ENCODE measurements at regions not wholly inside any gene's neighbourhood (a gene's known extent, or its start where the extent isn't known, plus 50 kb on each side); places are given as distances from the start of the nearest gene placed in this dataset.

DNA sequence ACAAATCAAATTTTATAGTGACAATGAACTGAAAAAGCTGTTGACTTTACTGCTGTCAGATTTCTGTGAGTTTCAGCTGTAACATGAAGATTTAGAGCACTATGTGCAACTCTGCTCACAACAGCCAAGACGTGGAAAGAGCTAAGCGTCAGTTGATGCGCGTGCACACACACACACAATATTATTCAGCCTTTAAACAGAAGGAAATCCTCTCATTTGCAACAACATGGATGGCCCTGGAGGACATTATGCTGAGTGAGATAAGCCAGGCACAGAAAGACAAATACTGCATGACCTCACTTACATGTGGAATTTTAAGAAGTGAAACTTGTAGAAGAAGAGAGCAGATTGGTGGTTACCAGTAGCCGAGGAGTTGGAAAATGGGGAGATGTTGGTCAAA, 82.8 kb upstream of the FRMD4A start:
- Mint-ChIP-seq H3K27ac (ENCODE audit: unreplicated experiment) (no peak overlapping the region), H3K4me3 (ENCODE audit: unreplicated experiment) (no peak overlapping the region), H3K9me3 (ENCODE audit: unreplicated experiment) (no peaks in the 10 kb centered on the region), H3K4me1 (ENCODE audit: low read depth, unreplicated experiment) (no peaks in the 10 kb centered on the region), H3K36me3 (ENCODE audit: unreplicated experiment) (no peaks in the 10 kb centered on the region), H3K27me3 (ENCODE audit: unreplicated experiment) (no peaks in the 10 kb centered on the region)
- TF ChIP-seq, protein P1, sequence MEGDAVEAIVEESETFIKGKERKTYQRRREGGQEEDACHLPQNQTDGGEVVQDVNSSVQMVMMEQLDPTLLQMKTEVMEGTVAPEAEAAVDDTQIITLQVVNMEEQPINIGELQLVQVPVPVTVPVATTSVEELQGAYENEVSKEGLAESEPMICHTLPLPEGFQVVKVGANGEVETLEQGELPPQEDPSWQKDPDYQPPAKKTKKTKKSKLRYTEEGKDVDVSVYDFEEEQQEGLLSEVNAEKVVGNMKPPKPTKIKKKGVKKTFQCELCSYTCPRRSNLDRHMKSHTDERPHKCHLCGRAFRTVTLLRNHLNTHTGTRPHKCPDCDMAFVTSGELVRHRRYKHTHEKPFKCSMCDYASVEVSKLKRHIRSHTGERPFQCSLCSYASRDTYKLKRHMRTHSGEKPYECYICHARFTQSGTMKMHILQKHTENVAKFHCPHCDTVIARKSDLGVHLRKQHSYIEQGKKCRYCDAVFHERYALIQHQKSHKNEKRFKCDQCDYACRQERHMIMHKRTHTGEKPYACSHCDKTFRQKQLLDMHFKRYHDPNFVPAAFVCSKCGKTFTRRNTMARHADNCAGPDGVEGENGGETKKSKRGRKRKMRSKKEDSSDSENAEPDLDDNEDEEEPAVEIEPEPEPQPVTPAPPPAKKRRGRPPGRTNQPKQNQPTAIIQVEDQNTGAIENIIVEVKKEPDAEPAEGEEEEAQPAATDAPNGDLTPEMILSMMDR (IDR thresholded peaks at IDR 0.05; ENCODE audit: partially characterized antibody, unreplicated experiment) = no peak
- no peak for DNase-seq

DNA sequence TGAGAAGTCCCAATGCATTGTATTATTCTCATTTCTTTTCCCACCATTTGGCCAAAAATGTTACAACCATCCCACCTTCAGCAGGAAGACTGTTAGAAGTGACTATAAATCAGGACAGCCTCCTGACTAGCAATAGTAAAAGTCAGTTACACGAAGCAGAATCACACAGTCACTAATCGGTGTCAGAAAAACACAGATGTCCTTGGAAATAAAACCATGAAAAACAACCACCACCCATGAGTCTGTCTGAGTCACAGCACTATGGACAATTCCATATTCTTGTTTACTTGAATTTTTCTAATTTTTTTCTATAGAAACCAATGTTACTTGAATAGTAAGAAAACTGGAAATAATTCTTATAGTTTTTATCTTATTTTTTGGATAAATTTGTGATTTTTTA, 81.9 kb upstream of the FRMD4A start:
- H3K27me3 Mint-ChIP-seq (ENCODE audit: unreplicated experiment) = no peaks in the 10 kb centered on the region
- H3K4me3 Mint-ChIP-seq (ENCODE audit: unreplicated experiment) = no peak overlapping the region
- no peaks in the 10 kb centered on the region for H3K9me3 Mint-ChIP-seq (ENCODE audit: unreplicated experiment)
- no peaks in the 10 kb centered on the region for H3K4me1 Mint-ChIP-seq (ENCODE audit: low read depth, unreplicated experiment)
- no peak for DNase-seq
- no peak overlapping the region for H3K27ac Mint-ChIP-seq (ENCODE audit: unreplicated experiment)
- TF ChIP-seq, protein P1 (IDR thresholded peaks at IDR 0.05; ENCODE audit: partially characterized antibody, unreplicated experiment) = no peak
- no peaks in the 10 kb centered on the region for H3K36me3 Mint-ChIP-seq (ENCODE audit: unreplicated experiment)

DNA sequence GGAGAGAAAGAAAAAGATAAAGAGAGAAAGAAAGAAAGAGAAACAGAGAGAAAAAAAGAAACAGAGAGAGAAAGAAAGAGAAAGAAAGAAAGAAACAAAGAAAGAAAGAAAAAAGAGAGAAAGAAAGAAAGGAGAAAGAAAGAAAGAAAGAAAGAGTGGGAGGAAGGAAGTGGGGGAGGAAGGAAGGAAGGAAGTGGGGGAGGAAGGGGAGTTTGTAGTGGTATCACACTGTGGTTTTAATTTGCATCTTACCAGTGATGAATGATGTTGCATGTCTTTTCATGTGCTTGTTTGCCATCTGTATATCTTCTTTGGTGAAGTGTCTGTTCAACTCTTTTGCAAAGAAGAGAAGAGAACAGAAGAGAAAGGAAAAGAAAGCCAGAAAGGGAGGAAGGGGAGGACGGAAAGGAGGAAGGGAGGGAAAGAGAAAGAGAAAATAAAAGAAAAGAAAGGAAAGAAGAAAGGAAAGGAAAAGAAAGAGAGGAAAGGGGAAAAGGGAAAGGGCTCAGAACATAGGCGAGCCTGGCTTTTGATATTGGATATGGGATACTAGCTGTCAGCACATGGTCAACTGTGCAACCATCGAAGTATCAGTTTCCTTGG, 79.2 kb upstream of the FRMD4A start:
- no peak for DNase-seq
- H3K36me3 Mint-ChIP-seq (ENCODE audit: unreplicated experiment) = no peaks in the 10 kb centered on the region
- H3K4me1 Mint-ChIP-seq (ENCODE audit: low read depth, unreplicated experiment) = no peaks in the 10 kb centered on the region
- no peaks in the 10 kb centered on the region for H3K9me3 Mint-ChIP-seq (ENCODE audit: unreplicated experiment)
- H3K27me3 Mint-ChIP-seq (ENCODE audit: unreplicated experiment) = peaks cover 1% of the 10 kb centered on the region
- no peak overlapping the region for H3K4me3 Mint-ChIP-seq (ENCODE audit: unreplicated experiment)
- TF ChIP-seq, protein P1 (IDR thresholded peaks at IDR 0.05; ENCODE audit: partially characterized antibody, unreplicated experiment) = no peak
- H3K27ac Mint-ChIP-seq (ENCODE audit: unreplicated experiment) = no peak overlapping the region

DNA sequence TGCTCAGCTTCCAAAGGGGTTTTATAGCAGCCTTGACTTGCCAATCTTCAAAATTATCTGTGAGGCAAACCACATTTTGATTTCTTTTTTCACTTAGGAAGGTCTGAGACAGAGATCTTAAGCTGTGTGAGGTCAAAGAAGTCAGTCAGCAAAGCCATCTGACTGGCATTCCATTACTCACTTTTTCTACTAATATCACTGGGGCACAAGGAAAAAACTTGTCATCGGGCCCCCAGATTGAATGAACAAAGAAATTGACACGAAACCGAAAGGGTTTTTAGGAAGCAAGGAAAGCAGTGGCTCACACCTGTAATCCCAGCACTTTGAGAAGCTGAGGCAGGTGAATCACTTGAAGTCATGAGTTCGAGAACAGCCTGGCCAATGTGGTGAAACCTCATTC, 78.5 kb upstream of the FRMD4A start:
- TF ChIP-seq, protein P1 (IDR thresholded peaks at IDR 0.05; ENCODE audit: partially characterized antibody, unreplicated experiment) = no peak
- no peak overlapping the region for H3K27ac Mint-ChIP-seq (ENCODE audit: unreplicated experiment)
- no peak overlapping the region for H3K4me3 Mint-ChIP-seq (ENCODE audit: unreplicated experiment)
- H3K36me3 Mint-ChIP-seq (ENCODE audit: unreplicated experiment) = no peaks in the 10 kb centered on the region
- no peak for DNase-seq
- no peaks in the 10 kb centered on the region for H3K4me1 Mint-ChIP-seq (ENCODE audit: low read depth, unreplicated experiment)
- no peaks in the 10 kb centered on the region for H3K9me3 Mint-ChIP-seq (ENCODE audit: unreplicated experiment)
- H3K27me3 Mint-ChIP-seq (ENCODE audit: unreplicated experiment) = peaks cover 1% of the 10 kb centered on the region

DNA sequence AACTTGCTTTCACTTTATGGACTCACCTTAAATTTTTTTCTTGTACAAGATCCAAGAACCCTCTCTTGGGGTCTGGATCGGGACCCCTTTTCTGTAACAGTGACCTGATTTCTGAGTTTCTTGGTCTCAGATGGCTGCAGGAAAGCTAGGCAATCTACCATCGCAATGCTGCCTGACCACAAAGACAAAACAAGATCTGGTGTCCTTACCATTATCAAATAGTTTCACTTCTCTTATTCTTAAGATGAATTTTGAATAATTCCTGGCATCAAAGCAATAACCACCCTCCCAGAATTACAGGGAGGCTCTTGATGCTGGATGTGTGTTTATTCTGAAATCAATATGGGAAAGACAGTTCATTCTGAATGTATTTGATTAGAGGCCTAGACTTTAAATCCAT, 77.4 kb upstream of the FRMD4A start:
- H3K27ac Mint-ChIP-seq (ENCODE audit: unreplicated experiment) = no peak overlapping the region
- no peak for DNase-seq
- TF ChIP-seq, protein P1 (IDR thresholded peaks at IDR 0.05; ENCODE audit: partially characterized antibody, unreplicated experiment) = no peak
- H3K27me3 Mint-ChIP-seq (ENCODE audit: unreplicated experiment) = peaks cover 1% of the 10 kb centered on the region
- H3K9me3 Mint-ChIP-seq (ENCODE audit: unreplicated experiment) = no peaks in the 10 kb centered on the region
- no peak overlapping the region for H3K4me3 Mint-ChIP-seq (ENCODE audit: unreplicated experiment)
- no peaks in the 10 kb centered on the region for H3K36me3 Mint-ChIP-seq (ENCODE audit: unreplicated experiment)
- H3K4me1 Mint-ChIP-seq (ENCODE audit: low read depth, unreplicated experiment) = no peaks in the 10 kb centered on the region
